H1 (cell line): ENCODE measurements at regions not wholly inside any gene's neighbourhood (a gene's known extent, or its start where the extent isn't known, plus 50 kb on each side); places are given as distances from the start of the nearest gene placed in this dataset.

Experiments
- CTCF ChIA-PET: fragments of 300-600 bp; sonication (Branson Sonifier 250); formaldehyde crosslinking; loops from one replicate; lab custom pipeline; 2021; ENCODE audit not compliant: partially characterized antibody; lab: Charles Lee
- POLR2A ChIA-PET: fragments of 300-600 bp; sonication (Branson Sonifier 250); formaldehyde crosslinking; loops from one replicate; lab custom pipeline; 2021; ENCODE audit warnings: inconsistent platforms; ENCODE audit not compliant: partially characterized antibody; lab: Charles Lee
- DNase-seq, 2 experiments: peaks; one replicate each; pipeline versions ENCODE4 v3.0.0 to v3.0.0-alpha.2; 2010 to 2022; ENCODE audit warnings: low spot score in 2 of 2, low read depth in 1 of 2, mixed read lengths in 1 of 2
- FAIRE-seq: peaks from 2 replicates; lab custom pipeline; 2011; peaks lifted over from hg19 to GRCh38; lab: Jason Lieb, UNC
- H2AFZ ChIP-seq: 2 replicates; pipeline ENCODE4 v1.8.1; 2012; ENCODE audit warnings: low read length, inconsistent platforms
- H2AK5ac ChIP-seq: 2 replicates; pipeline ENCODE4 v1.6.1; 2013; ENCODE audit warnings: low read depth, low read length
- H2BK120ac ChIP-seq: replicated peaks from 2 replicates; pipeline ENCODE3; 2013; ENCODE audit warnings: low read depth, low read length, inconsistent platforms
- H2BK12ac ChIP-seq: 2 replicates; pipeline ENCODE4 v1.6.1; 2013; ENCODE audit warnings: low read depth, low read length
- H2BK15ac ChIP-seq: 2 replicates; pipeline ENCODE4 v1.6.1; 2013; ENCODE audit warnings: low read length
- H2BK20ac ChIP-seq: 2 replicates; pipeline ENCODE4 v1.6.1; 2013; ENCODE audit warnings: low read length
- H2BK5ac ChIP-seq: 2 replicates; pipeline ENCODE4 v1.6.1; 2013; ENCODE audit warnings: low read depth, low read length
- H3K14ac ChIP-seq: 2 replicates; pipeline ENCODE4 v1.6.1; 2013; ENCODE audit warnings: inconsistent platforms; ENCODE audit not compliant: insufficient read length
- H3K18ac ChIP-seq: 2 replicates; pipeline ENCODE4 v1.6.1; 2013; ENCODE audit warnings: low read length; ENCODE audit errors: extremely low read depth
- H3K23ac ChIP-seq: 2 replicates; pipeline ENCODE4 v1.6.1; 2013; ENCODE audit warnings: inconsistent platforms; ENCODE audit not compliant: insufficient read length
- H3K23me2 ChIP-seq: 2 replicates; pipeline ENCODE4 v1.6.1; 2013; ENCODE audit warnings: low read depth, low read length
- H3K27ac ChIP-seq: 2 replicates; pipeline ENCODE4 v1.6.1; 2011; ENCODE audit warnings: low read depth, low read length, inconsistent platforms
- H3K27me3 ChIP-seq, 4 experiments: replicated peaks in 1 of 4; 1 replicate in 1 of 4; 2 replicates in 3 of 4; pipeline versions ENCODE4 v1.6.1 to v1.8.1; 2011 to 2013; ENCODE audit warnings: low read length in 3 of 4, mild to moderate bottlenecking in 3 of 4, inconsistent platforms in 2 of 4, mixed read lengths in 2 of 4, moderate library complexity in 1 of 4; ENCODE audit not compliant: control insufficient read depth in 3 of 4, insufficient read depth in 3 of 4; ENCODE audit errors: extremely low read depth in 1 of 4
- H3K36me3 ChIP-seq, 4 experiments: 2 replicates each; pipeline versions ENCODE4 v1.6.1 to v1.8.1; 2011 to 2013; ENCODE audit warnings: mild to moderate bottlenecking in 4 of 4, low read length in 3 of 4, moderate library complexity in 2 of 4, control low read depth in 1 of 4, inconsistent platforms in 1 of 4; ENCODE audit not compliant: insufficient read depth in 4 of 4, control insufficient read depth in 2 of 4
- H3K4ac ChIP-seq: replicated peaks from 2 replicates; pipeline ENCODE3; 2013; ENCODE audit warnings: low read length, low read depth, mixed read lengths, inconsistent platforms; ENCODE audit not compliant: insufficient read length
- H3K4me1 ChIP-seq, 4 experiments: replicated peaks in 1 of 4; 1 replicate in 1 of 4; 2 replicates in 3 of 4; pipeline versions ENCODE4 v1.6.1 to v1.8.1; 2011 to 2013; ENCODE audit warnings: low read length in 3 of 4, inconsistent platforms in 2 of 4, mixed read lengths in 1 of 4; ENCODE audit not compliant: insufficient read depth in 4 of 4, control insufficient read depth in 3 of 4
- H3K4me2 ChIP-seq, 2 experiments: 2 replicates each; pipeline versions ENCODE4 v1.6.1 to v1.8.1; 2011 to 2013; ENCODE audit warnings: low read depth in 2 of 2, low read length in 2 of 2, control low read depth in 1 of 2, inconsistent platforms in 1 of 2, mild to moderate bottlenecking in 1 of 2; ENCODE audit not compliant: insufficient read depth in 1 of 2
- H3K4me3 ChIP-seq, 4 experiments: fragments of 200-600, 300-600 bp in 1 of 4; sonication (generic), shearing (Covaris generic), sonication (Bioruptor Twin) in 1 of 4; 2 replicates each; pipeline versions ENCODE4 v1.5.1 to v1.8.1; 2011 to 2016; ENCODE audit warnings: low read length in 4 of 4, low read depth in 3 of 4, control low read depth in 2 of 4, inconsistent platforms in 2 of 4, mild to moderate bottlenecking in 2 of 4, mixed read lengths in 1 of 4, moderate library complexity in 1 of 4; ENCODE audit not compliant: insufficient read depth in 2 of 4; ENCODE audit errors: extremely low read depth in 1 of 4
- H3K56ac ChIP-seq: replicated peaks from 2 replicates; pipeline ENCODE3; 2013; ENCODE audit warnings: low read depth, mild to moderate bottlenecking, mixed read lengths, low read length, inconsistent platforms; ENCODE audit not compliant: insufficient read length
- H3K79me1 ChIP-seq: 2 replicates; pipeline ENCODE4 v1.6.1; 2013; ENCODE audit warnings: low read depth, low read length, control low read depth
- H3K79me2 ChIP-seq, 2 experiments: 2 replicates each; pipeline versions ENCODE4 v1.6.1 to v1.8.1; 2012 to 2013; ENCODE audit warnings: low read length in 2 of 2, mild to moderate bottlenecking in 2 of 2, inconsistent platforms in 1 of 2; ENCODE audit not compliant: insufficient read depth in 2 of 2, control insufficient read depth in 1 of 2
- H3K9ac ChIP-seq, 4 experiments: replicated peaks in 1 of 4; 1 replicate in 1 of 4; 2 replicates in 3 of 4; pipeline versions ENCODE4 v1.6.1 to v1.8.1; 2011 to 2013; ENCODE audit warnings: low read depth in 3 of 4, low read length in 3 of 4, control low read depth in 2 of 4, mild to moderate bottlenecking in 2 of 4, moderate library complexity in 2 of 4, inconsistent platforms in 1 of 4; ENCODE audit errors: extremely low read depth in 1 of 4
- H3K9me3 ChIP-seq, 2 experiments: 2 replicates each; pipeline versions ENCODE4 v1.6.1 to v1.8.1; 2012 to 2013; ENCODE audit warnings: mild to moderate bottlenecking in 2 of 2, moderate library complexity in 2 of 2, control low read depth in 1 of 2, inconsistent platforms in 1 of 2, low read depth in 1 of 2, low read length in 1 of 2, mixed read lengths in 1 of 2; ENCODE audit not compliant: insufficient read depth in 2 of 2
- H4K20me1 ChIP-seq, 2 experiments: replicated peaks in 1 of 2; 2 replicates each; pipeline versions ENCODE3 to v1.8.1; 2011 to 2013; ENCODE audit warnings: inconsistent platforms in 2 of 2, low read length in 2 of 2, mild to moderate bottlenecking in 1 of 2; ENCODE audit not compliant: insufficient read depth in 2 of 2, control insufficient read depth in 1 of 2
- H4K5ac ChIP-seq: 2 replicates; pipeline ENCODE4 v1.6.1; 2013; ENCODE audit warnings: low read length, low read depth, mixed read lengths, inconsistent platforms; ENCODE audit not compliant: insufficient read length
- H4K8ac ChIP-seq: 2 replicates; pipeline ENCODE4 v1.8.0; 2013; ENCODE audit warnings: mild to moderate bottlenecking, moderate library complexity, low read length, inconsistent platforms; ENCODE audit not compliant: insufficient read depth; ENCODE audit errors: extremely low read depth
- H4K91ac ChIP-seq: replicated peaks from 2 replicates; pipeline ENCODE3; 2013; ENCODE audit warnings: low read length, mixed read lengths, inconsistent platforms; ENCODE audit not compliant: insufficient read length
- HDAC6 ChIP-seq: IDR thresholded peaks from one replicate; pipeline ENCODE4 v1.7.1; 2012; ENCODE audit warnings: low read depth, mild to moderate bottlenecking, inconsistent platforms, low read length, moderate library complexity
- KDM5A ChIP-seq: fragments of 200-600 bp; IDR thresholded peaks from 2 replicates; pipeline ENCODE4 v1.7.1; 2012; ENCODE audit warnings: mild to moderate bottlenecking, low read length, inconsistent platforms, mixed read lengths
- MAFK ChIP-seq: IDR thresholded peaks from 2 replicates; pipeline ENCODE4 v1.6.1; 2012; ENCODE audit warnings: low read depth, mild to moderate bottlenecking, improper control_type of control experiment, low read length
- NANOG ChIP-seq: IDR thresholded peaks from 2 replicates; pipeline ENCODE4 v1.6.1; 2011; ENCODE audit warnings: low read length, low read depth, mild to moderate bottlenecking, inconsistent platforms; ENCODE audit not compliant: insufficient read depth, poor library complexity, severe bottlenecking
- POLR2AphosphoS5 ChIP-seq: IDR thresholded peaks from 2 replicates; pipeline ENCODE4 v1.6.1; 2011; ENCODE audit warnings: low read depth, low read length
- SAP30 ChIP-seq: fragments of 300-600 bp; sonication (generic); IDR thresholded peaks from 2 replicates; pipeline ENCODE4 v1.7.1; 2012; ENCODE audit warnings: low read length, moderate library complexity, mild to moderate bottlenecking, inconsistent platforms; ENCODE audit not compliant: insufficient read depth, insufficient replicate concordance
- SIN3A ChIP-seq, 2 experiments: IDR thresholded peaks in 1 of 2; conservative IDR thresholded peaks in 1 of 2; 2 replicates each; pipeline ENCODE4 v1.6.1; 2011 to 2012; ENCODE audit warnings: low read length in 2 of 2, improper control_type of control experiment in 1 of 2, low read depth in 1 of 2, mild to moderate bottlenecking in 1 of 2
- SP4 ChIP-seq: IDR thresholded peaks from 2 replicates; pipeline ENCODE4 v1.6.1; 2012; ENCODE audit warnings: low read length, inconsistent platforms
- TAF1 ChIP-seq: IDR thresholded peaks from 2 replicates; pipeline ENCODE4 v1.6.1; 2011; ENCODE audit warnings: mild to moderate bottlenecking, low read depth, low read length
- YY1 ChIP-seq: IDR thresholded peaks from 2 replicates; pipeline ENCODE4 v1.6.1; 2011; ENCODE audit warnings: low read depth, mild to moderate bottlenecking, low read length
- WGBS, 2 experiments: shearing (Covaris generic) in 1 of 2; methylation state at CpG; one replicate each; pipeline versions ENCODE4 v1.1.6 to v1.1.7; 2013 to 2015; ENCODE audit warnings: low lambda C conversion rate in 2 of 2, mixed read lengths in 2 of 2, inconsistent platforms in 1 of 2, low coverage in 1 of 2, missing lambda C conversion rate in 1 of 2; ENCODE audit not compliant: insufficient replicate concordance in 2 of 2, insufficient coverage in 1 of 2, insufficient read length in 1 of 2; ENCODE audit errors: extremely low coverage in 1 of 2, missing lambda C conversion rate in 1 of 2; 5-methylcytosine and 5-hydroxymethylcytosine counted together
- TF ChIP-seq, protein P1 (sequence below), 3 experiments: IDR thresholded peaks; 1 replicate in 2 of 3; 2 replicates in 1 of 3; pipeline versions ENCODE4 v1.5.1 to v1.6.1; 2011; ENCODE audit warnings: low read length in 3 of 3, mild to moderate bottlenecking in 3 of 3, inconsistent platforms in 2 of 3, low read depth in 1 of 3, moderate library complexity in 1 of 3; ENCODE audit not compliant: insufficient read depth in 1 of 3; ENCODE audit errors: control extremely low read depth in 1 of 3

DNA sequence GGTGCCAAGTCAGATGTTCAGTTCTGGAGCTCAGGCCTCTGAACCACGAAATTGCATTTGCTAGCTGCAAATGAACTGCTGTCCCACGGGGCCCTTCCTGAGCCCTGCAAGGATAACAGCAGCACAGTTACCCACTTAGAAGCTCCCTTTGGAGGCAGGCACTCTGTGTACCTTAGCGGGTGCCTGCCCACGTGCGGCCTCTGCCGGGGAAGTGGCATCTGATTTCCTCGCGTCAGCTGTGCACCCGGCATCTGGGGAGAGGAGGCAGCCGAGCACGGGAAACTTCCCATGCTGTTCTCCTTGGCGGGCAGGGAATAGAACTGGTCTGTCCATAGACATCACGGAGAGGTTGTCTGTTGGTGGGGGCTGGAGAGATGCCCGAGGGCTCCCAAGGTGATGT is 148.0 kb upstream of the C1orf174 start:
- no peak overlapping the region for H2BK20ac ChIP-seq
- no peak overlapping the region for H3K18ac ChIP-seq
- H3K27ac ChIP-seq, result no peak overlapping the region
- H3K14ac ChIP-seq, result no peak overlapping the region
- no peak for FAIRE-seq
- no peaks in the 10 kb centered on the region for H3K79me1 ChIP-seq
- no peak overlapping the region for H3K4me2 ChIP-seq
- no peaks in the 10 kb centered on the region for H3K36me3 ChIP-seq
- no peak overlapping the region for H2BK12ac ChIP-seq
- POLR2A ChIA-PET, result no interaction called here
- no peak overlapping the region for H3K56ac ChIP-seq
- no peak overlapping the region for H3K9ac ChIP-seq
- peaks cover 0 to 3% (median 0%) of the 10 kb centered on the region in 4 experiments; a peak in 1 of 7 replicates for H3K27me3 ChIP-seq
- H2BK120ac ChIP-seq, result no peak overlapping the region
- CTCF ChIA-PET, result no interaction called here
- no peak overlapping the region for H3K4ac ChIP-seq
- H2AFZ ChIP-seq, result no peak overlapping the region
- H2BK15ac ChIP-seq, result no peak overlapping the region
- H2AK5ac ChIP-seq, result no peak overlapping the region
- no peak overlapping the region for H3K23ac ChIP-seq
- 84% methylated on average over 14 of the region's 14 CpGs; no CpG with 5 or more reads in 1 of the 2 experiments for WGBS, 2 experiments
- H3K4me1 ChIP-seq, result no peaks in the 10 kb centered on the region; a peak in 1 of 7 replicates
- H4K91ac ChIP-seq, result no peak overlapping the region
- no peak for TF ChIP-seq TAF1
- no peak for TF ChIP-seq KDM5A
- TF ChIP-seq SIN3A (conservative IDR thresholded peaks at IDR 0.05 in 1 of 2, IDR thresholded peaks at IDR 0.05 in 1 of 2; ENCODE audit: low read depth in 1 of 2, low read length in 2 of 2), result no peak
- TF ChIP-seq YY1, result no peak
- no peak for TF ChIP-seq NANOG
- no peak for TF ChIP-seq SP4
- no peak for TF ChIP-seq HDAC6
- TF ChIP-seq, protein P1, sequence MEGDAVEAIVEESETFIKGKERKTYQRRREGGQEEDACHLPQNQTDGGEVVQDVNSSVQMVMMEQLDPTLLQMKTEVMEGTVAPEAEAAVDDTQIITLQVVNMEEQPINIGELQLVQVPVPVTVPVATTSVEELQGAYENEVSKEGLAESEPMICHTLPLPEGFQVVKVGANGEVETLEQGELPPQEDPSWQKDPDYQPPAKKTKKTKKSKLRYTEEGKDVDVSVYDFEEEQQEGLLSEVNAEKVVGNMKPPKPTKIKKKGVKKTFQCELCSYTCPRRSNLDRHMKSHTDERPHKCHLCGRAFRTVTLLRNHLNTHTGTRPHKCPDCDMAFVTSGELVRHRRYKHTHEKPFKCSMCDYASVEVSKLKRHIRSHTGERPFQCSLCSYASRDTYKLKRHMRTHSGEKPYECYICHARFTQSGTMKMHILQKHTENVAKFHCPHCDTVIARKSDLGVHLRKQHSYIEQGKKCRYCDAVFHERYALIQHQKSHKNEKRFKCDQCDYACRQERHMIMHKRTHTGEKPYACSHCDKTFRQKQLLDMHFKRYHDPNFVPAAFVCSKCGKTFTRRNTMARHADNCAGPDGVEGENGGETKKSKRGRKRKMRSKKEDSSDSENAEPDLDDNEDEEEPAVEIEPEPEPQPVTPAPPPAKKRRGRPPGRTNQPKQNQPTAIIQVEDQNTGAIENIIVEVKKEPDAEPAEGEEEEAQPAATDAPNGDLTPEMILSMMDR (IDR thresholded peaks at IDR 0.05; ENCODE audit: control extremely low read depth in 1 of 3, insufficient read depth in 1 of 3, low read depth in 1 of 3, low read length in 3 of 3), result no peak
- no peak for TF ChIP-seq SAP30
- TF ChIP-seq POLR2AphosphoS5, result no peak
- TF ChIP-seq MAFK, result no peak
- TF ChIP-seq, all 59 proteins: peak for 0
- H4K5ac ChIP-seq, result no peak overlapping the region
- H4K20me1 ChIP-seq, result no peaks in the 10 kb centered on the region
- no peaks in the 10 kb centered on the region for H3K9me3 ChIP-seq
- no peak overlapping the region; the same call in 1 of the 2 replicates for H2BK5ac ChIP-seq
- no peak overlapping the region for H3K4me3 ChIP-seq
- H3K23me2 ChIP-seq, result no peaks in the 10 kb centered on the region
- no peak overlapping the region for H4K8ac ChIP-seq
- H3K79me2 ChIP-seq, result no peaks in the 10 kb centered on the region
- no peak for DNase-seq
